PC-9 (cell line): ENCODE measurements at regions not wholly inside any gene's neighbourhood (a gene's known extent, or its start where the extent isn't known, plus 50 kb on each side); places are given as distances from the start of the nearest gene placed in this dataset.
"Not testable (repeated sequence)": the region's sequence is repeated elsewhere in the genome, so short reads cannot be mapped to it uniquely, and the experiment has no call there.

Experiments used
- BruUV-seq: library from RNA; stranded (reverse); fragments of 400-500 nt; replicated peaks from 2 replicates; lab custom pipeline; 2021; lab: Mats Ljungman, UMichigan
- CTCF ChIA-PET: fragments of 300-600 bp; sonication (Branson Sonifier 250); formaldehyde crosslinking; loops from one replicate; lab custom pipeline; 2022; ENCODE audit warnings: antibody characterized with exemption; lab: Charles Lee
- POLR2A ChIA-PET: fragments of 300-600 bp; sonication (Branson Sonifier 250); formaldehyde crosslinking; loops from one replicate; lab custom pipeline; 2022; ENCODE audit warnings: antibody characterized with exemption; ENCODE audit not compliant: unreplicated experiment; lab: Charles Lee
- DNase-seq, 2 experiments: peaks; one replicate each; pipeline versions ENCODE4 v3.0.0 to v3.0.0-alpha.2; 2015 to 2022; ENCODE audit warnings: mixed read lengths in 1 of 2
- H2AFZ ChIP-seq: fragments of 200-600 bp; sonication (generic); 2 replicates; pipeline ENCODE4 v1.8.1; 2017; ENCODE audit warnings: antibody characterized with exemption
- H3F3A ChIP-seq: fragments of 200-600 bp; sonication (generic); 2 replicates; pipeline ENCODE4 v1.8.1; 2017; ENCODE audit warnings: antibody characterized with exemption, mild to moderate bottlenecking, low read depth; ENCODE audit not compliant: insufficient read depth
- H3K27ac ChIP-seq: fragments of 200-600 bp; sonication (generic); 2 replicates; pipeline ENCODE4 v1.6.1; 2016; ENCODE audit warnings: mixed run types
- H3K27me3 ChIP-seq: fragments of 200-600 bp; sonication (generic); 2 replicates; pipeline ENCODE4 v1.6.1; 2016; ENCODE audit warnings: low read depth, mixed run types; ENCODE audit not compliant: insufficient read depth
- H3K36me3 ChIP-seq: fragments of 200-600 bp; sonication (generic); 2 replicates; pipeline ENCODE4 v1.6.1; 2016; ENCODE audit warnings: low read depth, mixed run types
- H3K4me1 ChIP-seq: fragments of 200-600 bp; sonication (generic); replicated peaks from 2 replicates; pipeline ENCODE4 v1.6.1; 2016; ENCODE audit warnings: mixed run types; ENCODE audit not compliant: insufficient read depth
- H3K4me2 ChIP-seq: fragments of 200-600 bp; sonication (generic); 2 replicates; pipeline ENCODE4 v1.6.1; 2017; ENCODE audit warnings: mixed run types
- H3K4me3 ChIP-seq: fragments of 200-600 bp; sonication (generic); 2 replicates; pipeline ENCODE4 v1.6.1; 2016; ENCODE audit warnings: mixed run types
- H3K79me2 ChIP-seq: fragments of 200-600 bp; sonication (generic); 2 replicates; pipeline ENCODE4 v1.6.1; 2017; ENCODE audit warnings: low read depth, mixed run types
- H3K9me2 ChIP-seq: fragments of 200-600 bp; sonication (generic); 2 replicates; pipeline ENCODE4 v1.8.1; 2017; ENCODE audit warnings: mild to moderate bottlenecking; ENCODE audit not compliant: insufficient read depth
- H3K9me3 ChIP-seq: fragments of 200-600 bp; sonication (generic); 2 replicates; pipeline ENCODE4 v1.8.1; 2016; ENCODE audit warnings: low read depth; ENCODE audit not compliant: insufficient read depth
- H4K20me1 ChIP-seq: fragments of 200-600 bp; sonication (generic); 2 replicates; pipeline ENCODE4 v1.8.1; 2017; ENCODE audit not compliant: insufficient read depth
- CTCF ChIP-seq: fragments of 200-600 bp; sonication (generic); conservative IDR thresholded peaks from 2 replicates; pipeline ENCODE4 v1.6.1; 2017; ENCODE audit warnings: mixed run types, antibody characterized with exemption, mild to moderate bottlenecking, moderate library complexity
- EZH2 ChIP-seq: fragments of 200-600 bp; sonication (generic); IDR thresholded peaks from 2 replicates; pipeline ENCODE4 v1.8.0; 2017; ENCODE audit warnings: antibody characterized with exemption, low read depth
- intact Hi-C: fragments of 100-400 bp; cut with micrococcal nuclease; formaldehyde crosslinking; loops from one replicate; pipeline ENCODE4 v1.10.0; 2022; ENCODE audit not compliant: unreplicated experiment

GRCh38 chr4:175090116-175090515 lies 172.0 kb downstream of the ADAM29 start:
- CTCF ChIA-PET: no interaction called here
- Histone ChIP-seq H3K9me2 (no peaks in the 10 kb centered on the region), H3K36me3 (no peaks in the 10 kb centered on the region), H3K4me2 (no peak overlapping the region), H3K27me3 (no peaks in the 10 kb centered on the region), H4K20me1 (no peaks in the 10 kb centered on the region), H3K27ac (no peak overlapping the region), H3K9me3 (no peaks in the 10 kb centered on the region), H3F3A (no peaks in the 10 kb centered on the region), H3K4me1 (peaks cover 6% of the 10 kb centered on the region), H3K4me3 (no peak overlapping the region), H3K79me2 (no peaks in the 10 kb centered on the region), H2AFZ (no peak overlapping the region)
- BruUV-seq: no TSS peak
- intact Hi-C loops: no loop called here
- POLR2A ChIA-PET: no interaction called here
- peak in 1 of 2 experiments; percentile 51 for DNase-seq
- no peak for TF ChIP-seq CTCF
- TF ChIP-seq EZH2: no peak

GRCh38 chr4:175091649-175092048 lies 173.5 kb downstream of the ADAM29 start:
- H2AFZ ChIP-seq: no peak overlapping the region
- H3K9me3 ChIP-seq: no peaks in the 10 kb centered on the region
- peaks cover 6% of the 10 kb centered on the region for H3K4me1 ChIP-seq
- H3K9me2 ChIP-seq: no peaks in the 10 kb centered on the region
- intact Hi-C loops: no loop called here
- no peaks in the 10 kb centered on the region for H3K79me2 ChIP-seq
- ChIA-PET POLR2A (interaction anchor here (0.6 kb wide), 1 partner anchor 824 kb away, joined by 4 read pairs; no protein-coding TSS in a partner anchor), CTCF (no interaction called here)
- BruUV-seq: no TSS peak
- H3F3A ChIP-seq: no peaks in the 10 kb centered on the region
- TF ChIP-seq EZH2 (no peak), CTCF (no peak)
- no peak for DNase-seq
- no peaks in the 10 kb centered on the region for H3K36me3 ChIP-seq
- no peak overlapping the region for H3K27ac ChIP-seq
- H3K4me3 ChIP-seq: no peak overlapping the region
- H3K4me2 ChIP-seq: no peak overlapping the region
- H4K20me1 ChIP-seq: no peaks in the 10 kb centered on the region
- no peaks in the 10 kb centered on the region for H3K27me3 ChIP-seq

GRCh38 chr4:175092114-175092513 lies 174.0 kb downstream of the ADAM29 start:
- H3K4me1 ChIP-seq: peaks cover 3% of the 10 kb centered on the region
- POLR2A ChIA-PET: no interaction called here

GRCh38 chr4:175093055-175093454 lies 174.9 kb downstream of the ADAM29 start:
- H3K9me3 ChIP-seq, H3K27me3 ChIP-seq, BruUV-seq, H4K20me1 ChIP-seq, intact Hi-C loops, H2AFZ ChIP-seq, DNase-seq, H3K4me1 ChIP-seq, H3K4me2 ChIP-seq, H3F3A ChIP-seq, H3K79me2 ChIP-seq, POLR2A ChIA-PET, H3K9me2 ChIP-seq, CTCF ChIA-PET, H3K36me3 ChIP-seq, H3K27ac ChIP-seq, H3K4me3 ChIP-seq: not testable (repeated sequence)

More at GRCh38 chr4:175092114-175092513, 174.0 kb downstream of the ADAM29 start:
- no peak overlapping the region for H3K4me3 ChIP-seq
- no peaks in the 10 kb centered on the region for H3K79me2 ChIP-seq
- H3K27ac ChIP-seq: no peak overlapping the region
- no peaks in the 10 kb centered on the region for H3K27me3 ChIP-seq
- H3K36me3 ChIP-seq: no peaks in the 10 kb centered on the region
- no peaks in the 10 kb centered on the region for H3K9me3 ChIP-seq
- H2AFZ ChIP-seq: no peak overlapping the region
- TF ChIP-seq EZH2: no peak
- no peak for TF ChIP-seq CTCF
- CTCF ChIA-PET: no interaction called here
- H3K9me2 ChIP-seq: no peaks in the 10 kb centered on the region
- no TSS peak for BruUV-seq
- no peaks in the 10 kb centered on the region for H4K20me1 ChIP-seq
- no peak for DNase-seq
- intact Hi-C loops: no loop called here
- H3K4me2 ChIP-seq: no peak overlapping the region
- no peaks in the 10 kb centered on the region for H3F3A ChIP-seq
